CD4-positive, alpha-beta T cell (primary cell): ENCODE measurements at regions not wholly inside any gene's neighbourhood (a gene's known extent, or its start where the extent isn't known, plus 50 kb on each side); places are given as distances from the start of the nearest gene placed in this dataset.

Experiments
- ATAC-seq: fragments of 200-7000 bp; cut with Tn5 transposase; one replicate; pipeline ENCODE4 v1.10.0; 2022; ENCODE audit warnings: mild to moderate bottlenecking; ENCODE audit not compliant: poor library complexity
- CTCF ChIA-PET: fragments of 350-600 bp; sonication (Branson Sonifier 250); formaldehyde crosslinking; loops from one replicate; lab custom pipeline; 2021; ENCODE audit warnings: antibody characterized with exemption, inconsistent platforms; lab: Charles Lee
- POLR2A ChIA-PET: fragments of 350-600 bp; sonication (Branson Sonifier 250); formaldehyde crosslinking; loops from one replicate; lab custom pipeline; 2021; ENCODE audit warnings: antibody characterized with exemption, inconsistent platforms; lab: Charles Lee
- DNase-seq, 14 experiments: peaks; one replicate each; pipeline ENCODE4 v3.0.0-alpha.2; 2013 to 2020; ENCODE audit warnings: mixed read lengths in 2 of 14
- H3K27ac ChIP-seq, 2 donors: one replicate each; pipeline versions ENCODE4 v1.5.1 to v1.7.0; 2013; ENCODE audit warnings: low read length in 2 of 2, low read depth in 1 of 2, mild to moderate bottlenecking in 1 of 2
- H3K27me3 ChIP-seq, 2 experiments: 1 replicate in 1 of 2; 2 replicates in 1 of 2; pipeline versions ENCODE4 v1.6.1 to v1.7.0; 2013; ENCODE audit warnings: low read length in 2 of 2, control low read depth in 1 of 2, mild to moderate bottlenecking in 1 of 2, moderate library complexity in 1 of 2; ENCODE audit not compliant: insufficient read depth in 2 of 2, control insufficient read depth in 1 of 2
- H3K36me3 ChIP-seq: one replicate; pipeline ENCODE4 v1.6.1; 2013; ENCODE audit warnings: low read length, control low read depth; ENCODE audit not compliant: insufficient read depth
- H3K4me1 ChIP-seq: one replicate; pipeline ENCODE4 v1.6.1; 2013; ENCODE audit warnings: low read length, control low read depth; ENCODE audit not compliant: insufficient read depth
- H3K4me3 ChIP-seq: one replicate; pipeline ENCODE4 v1.5.1; 2013; ENCODE audit warnings: mild to moderate bottlenecking, low read length, moderate library complexity
- H3K9me3 ChIP-seq, 2 experiments: 1 replicate in 1 of 2; 2 replicates in 1 of 2; pipeline versions ENCODE4 v1.6.1 to v1.7.0; 2013; ENCODE audit warnings: low read length in 2 of 2, mild to moderate bottlenecking in 2 of 2, control low read depth in 1 of 2, moderate library complexity in 1 of 2; ENCODE audit not compliant: control insufficient read depth in 1 of 2, insufficient read depth in 1 of 2
- H3K27ac Mint-ChIP-seq: one replicate; pipeline ENCODE4 v1.8.0; 2020; ENCODE audit warnings: mixed read lengths
- H3K27me3 Mint-ChIP-seq: one replicate; pipeline ENCODE4 v1.8.0; 2021; ENCODE audit warnings: mixed read lengths
- H3K36me3 Mint-ChIP-seq: one replicate; pipeline ENCODE4 v1.8.0; 2021; ENCODE audit warnings: low read depth, mixed read lengths
- H3K4me1 Mint-ChIP-seq: one replicate; pipeline ENCODE4 v1.8.0; 2021; ENCODE audit warnings: low read depth, mixed read lengths
- H3K4me3 Mint-ChIP-seq: one replicate; pipeline ENCODE4 v1.8.0; 2020; ENCODE audit warnings: mild to moderate bottlenecking, mixed read lengths
- H3K9me3 Mint-ChIP-seq: one replicate; pipeline ENCODE4 v1.8.0; 2020; ENCODE audit warnings: mixed read lengths
- intact Hi-C, 2 experiments: fragments of 100-400 bp; cut with DNase I in 1 of 2; cut with micrococcal nuclease in 1 of 2; formaldehyde crosslinking; loops; one replicate each; pipeline versions ENCODE4 v1.15.1 to v1.9.0; 2023 to 2025; cut with DNase I, micrococcal nuclease
- TF ChIP-seq, protein P1 (sequence below): fragments of 200-600 bp; IDR thresholded peaks from one replicate; pipeline ENCODE4 v1.8.0; 2022; ENCODE audit warnings: antibody characterized with exemption, mild to moderate bottlenecking

DNA sequence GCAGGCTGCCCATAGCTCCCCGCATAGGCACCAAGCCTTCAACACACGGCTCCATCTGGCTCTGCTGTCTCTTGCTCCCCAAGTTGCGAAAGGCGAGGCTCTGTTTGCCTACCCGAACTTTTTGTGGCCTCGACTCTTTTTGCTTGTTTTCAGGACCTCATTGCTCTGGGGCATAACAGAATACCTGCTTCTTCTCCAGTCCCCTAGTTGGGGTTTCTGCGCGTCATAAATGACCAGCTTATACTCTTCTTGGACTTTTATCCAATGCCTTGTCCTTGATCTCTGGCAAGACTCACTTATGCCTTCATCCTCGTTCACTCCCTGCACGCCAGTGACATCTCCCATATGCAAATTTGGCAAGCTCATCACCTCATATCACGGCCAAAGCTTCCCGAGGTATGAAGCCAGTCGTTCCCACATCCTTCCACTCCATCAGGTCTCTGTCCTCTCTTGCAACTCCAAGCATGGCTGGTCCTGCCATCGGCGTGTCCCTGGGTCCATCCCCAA is 238.8 kb upstream of the ADAMTS16 start:
- no peaks in the 10 kb centered on the region for H3K36me3 ChIP-seq
- intact Hi-C loops = no loop called here
- ATAC-seq (no peak), DNase-seq (no peak)
- peaks cover 0 to 16% of the 10 kb centered on the region in 2 experiments for H3K9me3 ChIP-seq
- H3K4me3 ChIP-seq = no peak overlapping the region
- H3K27ac ChIP-seq = no peak overlapping the region
- Mint-ChIP-seq H3K4me3 (no peak overlapping the region), H3K4me1 (no peaks in the 10 kb centered on the region), H3K27me3 (no peaks in the 10 kb centered on the region), H3K36me3 (no peaks in the 10 kb centered on the region), H3K9me3 (no peaks in the 10 kb centered on the region), H3K27ac (no peak overlapping the region)
- H3K27me3 ChIP-seq = no peaks in the 10 kb centered on the region
- H3K4me1 ChIP-seq = no peaks in the 10 kb centered on the region
- ChIA-PET POLR2A (no interaction called here), CTCF (no interaction called here)
- TF ChIP-seq, protein P1, sequence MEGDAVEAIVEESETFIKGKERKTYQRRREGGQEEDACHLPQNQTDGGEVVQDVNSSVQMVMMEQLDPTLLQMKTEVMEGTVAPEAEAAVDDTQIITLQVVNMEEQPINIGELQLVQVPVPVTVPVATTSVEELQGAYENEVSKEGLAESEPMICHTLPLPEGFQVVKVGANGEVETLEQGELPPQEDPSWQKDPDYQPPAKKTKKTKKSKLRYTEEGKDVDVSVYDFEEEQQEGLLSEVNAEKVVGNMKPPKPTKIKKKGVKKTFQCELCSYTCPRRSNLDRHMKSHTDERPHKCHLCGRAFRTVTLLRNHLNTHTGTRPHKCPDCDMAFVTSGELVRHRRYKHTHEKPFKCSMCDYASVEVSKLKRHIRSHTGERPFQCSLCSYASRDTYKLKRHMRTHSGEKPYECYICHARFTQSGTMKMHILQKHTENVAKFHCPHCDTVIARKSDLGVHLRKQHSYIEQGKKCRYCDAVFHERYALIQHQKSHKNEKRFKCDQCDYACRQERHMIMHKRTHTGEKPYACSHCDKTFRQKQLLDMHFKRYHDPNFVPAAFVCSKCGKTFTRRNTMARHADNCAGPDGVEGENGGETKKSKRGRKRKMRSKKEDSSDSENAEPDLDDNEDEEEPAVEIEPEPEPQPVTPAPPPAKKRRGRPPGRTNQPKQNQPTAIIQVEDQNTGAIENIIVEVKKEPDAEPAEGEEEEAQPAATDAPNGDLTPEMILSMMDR = no peak

DNA sequence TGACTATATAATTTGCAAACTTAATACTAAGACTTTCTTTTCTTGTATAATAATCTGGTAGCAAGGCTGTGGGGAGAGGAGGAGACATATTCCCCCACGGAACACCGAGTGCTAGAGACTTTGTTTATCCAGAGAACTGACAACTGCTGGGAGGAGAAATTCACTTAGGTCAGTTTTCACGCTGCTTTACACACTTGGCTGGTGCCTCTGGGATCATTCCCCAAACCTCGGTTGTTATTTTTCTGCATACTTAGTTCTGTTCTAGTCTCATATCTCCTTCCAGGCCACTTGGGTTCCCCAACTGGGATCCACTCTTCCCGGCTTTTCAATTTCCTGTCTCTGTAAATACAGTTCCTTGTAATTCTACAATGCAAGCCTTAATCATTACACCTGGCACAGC is 238.2 kb upstream of the ADAMTS16 start:
- Histone ChIP-seq H3K4me3 (no peak overlapping the region), H3K4me1 (no peaks in the 10 kb centered on the region), H3K9me3 (peaks cover 0 to 16% of the 10 kb centered on the region in 2 experiments), H3K27me3 (no peaks in the 10 kb centered on the region), H3K27ac (no peak overlapping the region), H3K36me3 (no peaks in the 10 kb centered on the region)
- Mint-ChIP-seq H3K27me3 (no peaks in the 10 kb centered on the region), H3K36me3 (no peaks in the 10 kb centered on the region), H3K4me1 (no peaks in the 10 kb centered on the region), H3K9me3 (no peaks in the 10 kb centered on the region), H3K27ac (no peak overlapping the region), H3K4me3 (no peak overlapping the region)
- no peak for ATAC-seq
- TF ChIP-seq, protein P1 = no peak
- ChIA-PET CTCF (no interaction called here), POLR2A (no interaction called here)
- intact Hi-C loops = no loop called here
- no peak for DNase-seq

DNA sequence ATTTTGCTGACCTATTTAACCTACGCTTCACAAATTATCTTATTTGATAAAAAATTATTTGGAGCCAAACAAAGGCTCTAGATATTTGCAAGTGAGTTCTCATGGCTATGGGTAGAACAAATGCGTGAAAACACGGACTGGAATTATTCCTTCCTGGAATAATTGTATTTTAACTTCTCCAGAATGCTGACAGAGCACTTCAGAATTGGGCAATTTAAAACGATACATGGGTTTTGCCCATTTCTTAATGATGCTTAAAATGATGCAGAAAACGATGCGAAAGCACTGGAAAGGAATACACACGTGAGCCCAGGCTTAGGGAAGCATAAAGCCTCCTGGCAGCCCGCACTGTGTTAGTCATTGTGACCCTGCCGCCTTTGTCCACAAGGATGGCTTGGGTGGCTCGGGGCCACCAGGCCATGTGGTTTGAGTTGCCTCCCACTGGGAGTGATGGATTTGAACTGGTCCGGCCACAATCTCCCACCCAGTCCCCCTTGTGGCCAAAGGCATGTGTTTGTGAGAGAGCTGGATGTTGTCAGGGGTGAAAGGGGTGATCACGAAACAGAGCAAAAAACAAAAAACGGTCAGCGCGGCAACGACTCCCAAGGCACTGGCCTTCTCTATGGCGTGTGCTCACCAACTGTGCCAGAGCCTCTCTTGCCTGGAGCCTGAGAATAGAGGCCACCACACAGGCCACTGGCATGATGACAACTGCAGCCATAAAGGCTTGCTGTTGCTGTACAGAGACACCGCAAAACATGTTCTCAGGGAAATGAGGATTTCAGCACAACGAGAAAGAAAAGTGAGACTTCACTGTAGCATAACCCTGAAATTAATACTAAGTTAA is 234.2 kb upstream of the ADAMTS16 start:
- ChIA-PET CTCF (no interaction called here), POLR2A (no interaction called here)
- Histone ChIP-seq H3K4me1 (no peaks in the 10 kb centered on the region), H3K9me3 (peaks cover 0 to 23% of the 10 kb centered on the region in 2 experiments), H3K27me3 (no peaks in the 10 kb centered on the region), H3K27ac (no peak overlapping the region), H3K36me3 (no peaks in the 10 kb centered on the region), H3K4me3 (no peak overlapping the region)
- H3K4me3 Mint-ChIP-seq = no peak overlapping the region
- H3K27ac Mint-ChIP-seq = no peak overlapping the region
- H3K9me3 Mint-ChIP-seq = no peaks in the 10 kb centered on the region
- no peak for DNase-seq
- no peak for ATAC-seq
- intact Hi-C loops = no loop called here
- TF ChIP-seq, protein P1 = no peak
- H3K27me3 Mint-ChIP-seq = no peaks in the 10 kb centered on the region
- H3K4me1 Mint-ChIP-seq = no peaks in the 10 kb centered on the region
- H3K36me3 Mint-ChIP-seq = no peaks in the 10 kb centered on the region
